Uterus (tissue), 3 donors: ENCODE measurements at regions not wholly inside any gene's neighbourhood (a gene's known extent, or its start where the extent isn't known, plus 50 kb on each side); places are given as distances from the start of the nearest gene placed in this dataset.
"Not testable (repeated sequence)": the region's sequence is repeated elsewhere in the genome, so short reads cannot be mapped to it uniquely, and the experiment has no call there.

ENCODE experiments used
- DNase-seq, 2 donors: peaks; one replicate each; pipeline ENCODE4 v3.0.0-alpha.2; 2019 to 2020
- H3K27ac ChIP-seq, 2 donors: fragments of 200-600 bp; sonication (generic); 1 replicate in 1 of 2; 2 replicates in 1 of 2; pipeline ENCODE4 v1.5.1; 2016 to 2018
- H3K27me3 ChIP-seq, 2 donors: fragments of 200-600 bp; sonication (generic); one replicate each; pipeline ENCODE4 v1.5.1; 2018 to 2019; ENCODE audit warnings: control low read depth in 1 of 2
- H3K36me3 ChIP-seq, 2 donors: fragments of 200-600 bp; sonication (generic); one replicate each; pipeline ENCODE4 v1.5.1; 2019; ENCODE audit warnings: control low read depth in 1 of 2
- H3K4me1 ChIP-seq, 2 donors: fragments of 200-600 bp; sonication (generic); one replicate each; pipeline ENCODE4 v1.5.1; 2018 to 2019; ENCODE audit warnings: control low read depth in 1 of 2
- H3K4me3 ChIP-seq, 2 donors: fragments of 200-600 bp; sonication (generic); 1 replicate in 1 of 2; 2 replicates in 1 of 2; pipeline ENCODE4 v1.5.1; 2018 to 2019; ENCODE audit warnings: mild to moderate bottlenecking in 1 of 2
- H3K9me3 ChIP-seq, 2 donors: fragments of 200-600 bp; sonication (generic); one replicate each; pipeline ENCODE4 v1.5.1; 2019; ENCODE audit warnings: control low read depth in 1 of 2
- POLR2A ChIP-seq, 2 donors: fragments of 450-650 bp; IDR thresholded peaks; one replicate each; pipeline ENCODE4 v1.6.1; 2016; ENCODE audit warnings: antibody characterized with exemption in 2 of 2, mild to moderate bottlenecking in 1 of 2, moderate library complexity in 1 of 2
- intact Hi-C: fragments of 100-400 bp; cut with DNase I; formaldehyde crosslinking; loops from one replicate; pipeline ENCODE4 v1.15.1; 2023; ENCODE audit warnings: low total_unique reads
- TF ChIP-seq, protein P1 (sequence below), 4 experiments: fragments of 200-600 bp in 2 of 4; fragments of 450-650 bp in 2 of 4; sonication (generic) in 2 of 4; IDR thresholded peaks; one replicate each; pipeline ENCODE4 v1.5.1; 2016 to 2019; ENCODE audit warnings: antibody characterized with exemption in 4 of 4, mild to moderate bottlenecking in 2 of 4, moderate library complexity in 1 of 4
- donor health status: DM: yes; HTN: yes; CAD: no.

- Histone ChIP-seq H3K9me3 (no peaks in the 10 kb centered on the region), H3K27ac (no peak overlapping the region), H3K4me3 (no peak overlapping the region), H3K27me3 (no peaks in the 10 kb centered on the region), H3K36me3 (no peaks in the 10 kb centered on the region), H3K4me1 (no peaks in the 10 kb centered on the region)
- intact Hi-C loops, result no loop called here
- DNase-seq, result no peak
- no peak for TF ChIP-seq POLR2A (IDR thresholded peaks at IDR 0.05)
- TF ChIP-seq, protein P1, sequence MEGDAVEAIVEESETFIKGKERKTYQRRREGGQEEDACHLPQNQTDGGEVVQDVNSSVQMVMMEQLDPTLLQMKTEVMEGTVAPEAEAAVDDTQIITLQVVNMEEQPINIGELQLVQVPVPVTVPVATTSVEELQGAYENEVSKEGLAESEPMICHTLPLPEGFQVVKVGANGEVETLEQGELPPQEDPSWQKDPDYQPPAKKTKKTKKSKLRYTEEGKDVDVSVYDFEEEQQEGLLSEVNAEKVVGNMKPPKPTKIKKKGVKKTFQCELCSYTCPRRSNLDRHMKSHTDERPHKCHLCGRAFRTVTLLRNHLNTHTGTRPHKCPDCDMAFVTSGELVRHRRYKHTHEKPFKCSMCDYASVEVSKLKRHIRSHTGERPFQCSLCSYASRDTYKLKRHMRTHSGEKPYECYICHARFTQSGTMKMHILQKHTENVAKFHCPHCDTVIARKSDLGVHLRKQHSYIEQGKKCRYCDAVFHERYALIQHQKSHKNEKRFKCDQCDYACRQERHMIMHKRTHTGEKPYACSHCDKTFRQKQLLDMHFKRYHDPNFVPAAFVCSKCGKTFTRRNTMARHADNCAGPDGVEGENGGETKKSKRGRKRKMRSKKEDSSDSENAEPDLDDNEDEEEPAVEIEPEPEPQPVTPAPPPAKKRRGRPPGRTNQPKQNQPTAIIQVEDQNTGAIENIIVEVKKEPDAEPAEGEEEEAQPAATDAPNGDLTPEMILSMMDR (IDR thresholded peaks at IDR 0.05), result no peak
These were observed 829.5 kb downstream of the REEP3 start for GRCh38 chr10:64350665-64351064.

DNA sequence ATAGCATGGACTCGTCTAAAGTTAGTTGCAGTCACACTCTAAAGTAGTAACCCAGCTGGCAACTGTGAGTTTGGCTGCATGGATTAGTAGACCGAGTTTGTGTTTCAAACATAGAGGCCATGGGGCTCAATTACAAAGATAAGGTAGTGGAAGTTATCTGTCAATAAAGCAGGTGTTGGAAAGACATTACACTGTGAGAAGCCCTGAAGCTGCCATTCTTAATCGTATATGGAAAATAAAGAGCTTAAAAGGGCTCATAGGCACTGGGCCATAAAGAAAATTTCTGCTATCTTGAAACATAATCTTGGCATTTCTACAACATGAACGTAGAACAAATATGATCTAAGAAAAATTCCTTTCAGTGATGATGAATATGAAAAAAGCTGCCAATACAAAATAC is 837.7 kb downstream of the REEP3 start:
- no peak for TF ChIP-seq POLR2A (IDR thresholded peaks at IDR 0.05)
- TF ChIP-seq, protein P1 (IDR thresholded peaks at IDR 0.05), result no peak

DNA sequence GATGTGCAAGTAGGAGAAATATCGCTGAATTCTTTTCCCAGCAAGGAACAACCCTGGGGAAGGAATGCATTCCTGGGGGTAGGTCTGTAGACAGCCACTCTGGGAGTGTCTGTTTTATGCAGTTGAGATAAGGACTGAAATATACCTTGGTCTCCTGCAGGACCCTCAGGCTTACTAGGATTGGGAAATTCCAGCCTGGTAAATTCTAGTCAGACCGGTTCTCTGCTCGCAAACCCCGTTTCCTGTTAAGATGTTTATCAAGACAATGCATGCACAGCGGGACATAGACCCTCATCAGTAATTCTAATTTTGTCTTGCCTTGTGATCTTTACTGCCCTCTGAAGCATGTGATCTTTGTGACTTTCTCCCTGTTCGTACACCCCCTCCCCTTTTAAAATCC is 839.0 kb downstream of the REEP3 start:
- H3K36me3 ChIP-seq, DNase-seq, intact Hi-C loops: not testable (repeated sequence)

More for the DNA sequence above, 837.7 kb downstream of the REEP3 start:
- H3K27me3 ChIP-seq, result no peaks in the 10 kb centered on the region
- intact Hi-C loops, result no loop called here
- H3K4me3 ChIP-seq, result no peak overlapping the region
- no peaks in the 10 kb centered on the region for H3K9me3 ChIP-seq
- no peaks in the 10 kb centered on the region for H3K4me1 ChIP-seq
- no peaks in the 10 kb centered on the region for H3K36me3 ChIP-seq
- DNase-seq, result no peak
- H3K27ac ChIP-seq, result no peak overlapping the region

DNA sequence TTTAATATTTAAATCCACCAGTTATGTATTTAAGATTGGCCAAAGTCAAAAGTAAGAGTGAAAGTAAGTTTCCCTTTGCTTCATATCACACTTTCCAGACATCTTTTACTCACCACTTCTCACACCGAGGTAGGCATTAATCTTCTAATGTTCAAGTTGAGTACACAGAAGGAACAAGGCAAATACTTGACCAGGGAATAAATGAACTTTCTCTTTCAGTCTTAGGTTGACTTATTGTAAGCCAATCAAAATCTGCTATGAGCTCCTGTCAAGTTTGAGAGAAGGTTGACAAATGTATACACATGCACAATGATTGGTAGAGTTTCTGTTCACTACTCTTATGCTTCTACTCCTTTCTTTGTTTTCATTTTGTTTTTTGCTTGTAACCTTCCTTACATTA is 842.5 kb downstream of the REEP3 start:
- intact Hi-C loops, result no loop called here
- Histone ChIP-seq H3K4me1 (no peaks in the 10 kb centered on the region), H3K27me3 (no peaks in the 10 kb centered on the region), H3K4me3 (no peak overlapping the region), H3K9me3 (no peaks in the 10 kb centered on the region), H3K27ac (no peak overlapping the region), H3K36me3 (no peaks in the 10 kb centered on the region)
- TF ChIP-seq, protein P1 (IDR thresholded peaks at IDR 0.05), result no peak
- no peak for TF ChIP-seq POLR2A (IDR thresholded peaks at IDR 0.05)
- no peak for DNase-seq

More for the DNA sequence above, 839.0 kb downstream of the REEP3 start:
- not testable (repeated sequence) for H3K9me3 ChIP-seq, H3K27ac ChIP-seq, H3K4me3 ChIP-seq, H3K4me1 ChIP-seq, H3K27me3 ChIP-seq

- H3K27me3 ChIP-seq, result no peaks in the 10 kb centered on the region
- no peaks in the 10 kb centered on the region for H3K9me3 ChIP-seq
- no peak overlapping the region for H3K27ac ChIP-seq
- H3K4me3 ChIP-seq, result no peak overlapping the region
- no peak for DNase-seq
- H3K36me3 ChIP-seq, result no peaks in the 10 kb centered on the region
- TF ChIP-seq, protein P1 (IDR thresholded peaks at IDR 0.05), result no peak
- no peak for TF ChIP-seq POLR2A (IDR thresholded peaks at IDR 0.05)
- H3K4me1 ChIP-seq, result no peaks in the 10 kb centered on the region
- intact Hi-C loops, result no loop called here
These were observed 844.5 kb downstream of the REEP3 start for GRCh38 chr10:64365663-64366062.

- Histone ChIP-seq H3K27me3 (no peaks in the 10 kb centered on the region), H3K4me1 (no peaks in the 10 kb centered on the region), H3K9me3 (no peaks in the 10 kb centered on the region), H3K4me3 (no peak overlapping the region), H3K27ac (no peak overlapping the region), H3K36me3 (no peaks in the 10 kb centered on the region)
- DNase-seq, result no peak
- TF ChIP-seq, protein P1 (IDR thresholded peaks at IDR 0.05), result no peak
- no peak for TF ChIP-seq POLR2A (IDR thresholded peaks at IDR 0.05)
- intact Hi-C loops, result no loop called here
These were observed 847.1 kb downstream of the REEP3 start for GRCh38 chr10:64368298-64368697.
